ENCODE measurements at regions not wholly inside any gene's neighbourhood (a gene's known extent, or its start where the extent isn't known, plus 50 kb on each side); places are given as distances from the start of the nearest gene placed in this dataset.

- TF ChIP-seq CTCF (conservative IDR thresholded peaks at IDR 0.05; ENCODE audit: low read depth, low read length) (no peak), EZH2 (IDR thresholded peaks at IDR 0.05; ENCODE audit: borderline replicate concordance, low read depth, low read length, poor library complexity, severe bottlenecking) (no peak)
Observed at GRCh38 chr11:25794804-25795203, 537.1 kb upstream of the ANO3 start.
